ENCODE measurements at regions not wholly inside any gene's neighbourhood (a gene's known extent, or its start where the extent isn't known, plus 50 kb on each side); places are given as distances from the start of the nearest gene placed in this dataset.

GRCh38 chr10:4076983-4077382 lies 292.0 kb upstream of the KLF6 start:
- Histone ChIP-seq H3K4me3 (ENCODE audit: low read depth, low read length) (no peak overlapping the region), H3K36me3 (no peaks in the 10 kb centered on the region), H3K9me3 (no peaks in the 10 kb centered on the region), H3K4me1 (peaks cover 5% of the 10 kb centered on the region), H3K27me3 (0 out of 2 replicates have a peak, but pooled peaks cover 2% of the 10 kb centered on the region)
- no peak for TF ChIP-seq CTCF (IDR thresholded peaks at IDR 0.05; ENCODE audit: low read depth, low read length)
- DNase-seq: no peak

- Histone ChIP-seq H3K9me3 (no peaks in the 10 kb centered on the region), H3K4me1 (peaks cover 5% of the 10 kb centered on the region), H3K27me3 (0 out of 2 replicates have a peak, but pooled peaks cover 2% of the 10 kb centered on the region), H3K4me3 (ENCODE audit: low read depth, low read length) (no peak overlapping the region), H3K36me3 (no peaks in the 10 kb centered on the region)
- TF ChIP-seq CTCF (IDR thresholded peaks at IDR 0.05; ENCODE audit: low read depth, low read length): no peak
- no peak for DNase-seq
Observed at GRCh38 chr10:4075443-4075842, 290.4 kb upstream of the KLF6 start.

- no peak for TF ChIP-seq CTCF (IDR thresholded peaks at IDR 0.05; ENCODE audit: low read depth, low read length)
- Histone ChIP-seq H3K36me3 (no peaks in the 10 kb centered on the region), H3K9me3 (no peaks in the 10 kb centered on the region), H3K27me3 (0 out of 2 replicates have a peak, but pooled peaks cover 2% of the 10 kb centered on the region), H3K4me3 (ENCODE audit: low read depth, low read length) (no peak overlapping the region), H3K4me1 (peaks cover 5% of the 10 kb centered on the region)
- peak; percentile 53 for DNase-seq
Observed at GRCh38 chr10:4074545-4075407, 289.8 kb upstream of the KLF6 start.

- no peak for DNase-seq
- Histone ChIP-seq H3K4me1 (peaks cover 5% of the 10 kb centered on the region), H3K36me3 (no peaks in the 10 kb centered on the region), H3K27me3 (0 out of 2 replicates have a peak, but pooled peaks cover 2% of the 10 kb centered on the region), H3K9me3 (no peaks in the 10 kb centered on the region), H3K4me3 (ENCODE audit: low read depth, low read length) (no peak overlapping the region)
- no peak for TF ChIP-seq CTCF (IDR thresholded peaks at IDR 0.05; ENCODE audit: low read depth, low read length)
Observed at GRCh38 chr10:4073912-4074311, 288.9 kb upstream of the KLF6 start.

DNA sequence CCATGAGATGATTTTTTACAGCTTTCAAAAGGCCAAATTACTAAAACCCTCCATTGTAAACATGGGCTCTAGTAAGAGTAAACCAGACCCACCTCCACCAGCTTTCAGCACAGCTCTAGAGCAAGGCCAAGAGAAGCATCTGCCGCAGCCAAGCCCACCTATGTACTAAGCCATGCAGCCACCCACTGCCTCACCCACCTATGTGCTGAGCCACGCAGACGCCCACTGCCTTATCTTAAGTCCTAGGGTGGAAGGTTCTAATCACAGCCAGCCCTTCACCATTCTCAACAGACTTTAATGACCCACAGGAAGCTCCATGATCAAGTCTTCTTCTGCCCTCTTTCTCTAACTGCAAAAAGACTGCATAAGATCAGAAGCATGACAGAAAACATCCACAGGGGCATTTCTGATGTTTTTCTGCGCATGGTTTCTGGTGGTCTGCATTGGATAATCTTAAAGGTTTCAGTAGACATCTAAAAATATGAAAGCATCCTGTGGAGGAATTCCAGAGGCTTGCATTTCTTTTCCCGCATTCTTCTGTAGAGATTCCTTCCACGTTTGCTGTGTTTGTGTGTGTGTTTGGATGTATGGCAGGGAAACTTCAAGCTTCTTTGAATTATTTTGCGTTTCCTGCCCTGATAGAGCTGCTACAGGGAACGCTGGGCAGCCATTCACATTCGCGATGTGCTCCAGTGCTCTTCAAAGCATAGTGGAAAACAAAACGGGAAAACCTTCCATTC lies 286.1 kb upstream of the KLF6 start:
- Histone ChIP-seq H3K27me3 (no peaks in the 10 kb centered on the region), H3K4me3 (ENCODE audit: low read depth, low read length) (no peak overlapping the region), H3K9me3 (no peaks in the 10 kb centered on the region), H3K4me1 (peaks cover 5% of the 10 kb centered on the region), H3K36me3 (no peaks in the 10 kb centered on the region)
- no peak for TF ChIP-seq CTCF (IDR thresholded peaks at IDR 0.05; ENCODE audit: low read depth, low read length)
- no peak for DNase-seq
